DND-41 (cell line): ENCODE measurements at regions not wholly inside any gene's neighbourhood (a gene's known extent, or its start where the extent isn't known, plus 50 kb on each side); places are given as distances from the start of the nearest gene placed in this dataset.

Source experiments
- ATAC-seq: fragments of 200-7000 bp; cut with Tn5 transposase; 3 replicates; pipeline ENCODE4 v1.9.1; 2021; ENCODE audit warnings: low read depth; ENCODE audit not compliant: insufficient read depth
- DNase-seq: peaks from one replicate; pipeline ENCODE4 v3.0.0-alpha.2; 2020
- H2AFZ ChIP-seq: 2 replicates; pipeline ENCODE4 v1.6.0; 2012; ENCODE audit warnings: low read depth, low read length
- H3K27ac ChIP-seq: 2 replicates; pipeline ENCODE4 v1.5.1; 2012; ENCODE audit warnings: low read length, inconsistent platforms
- H3K27me3 ChIP-seq: fragments of 200-600 bp; sonication (generic); 2 replicates; pipeline ENCODE4 v1.6.0; 2012; ENCODE audit warnings: low read length, mild to moderate bottlenecking, inconsistent platforms; ENCODE audit not compliant: insufficient read depth, poor library complexity
- H3K36me3 ChIP-seq: 2 replicates; pipeline ENCODE4 v1.5.1; 2012; ENCODE audit warnings: low read length, inconsistent platforms; ENCODE audit not compliant: insufficient read depth
- H3K4me1 ChIP-seq: 2 replicates; pipeline ENCODE4 v1.5.1; 2012; ENCODE audit warnings: mild to moderate bottlenecking, low read length; ENCODE audit not compliant: insufficient read depth
- H3K4me2 ChIP-seq: 2 replicates; pipeline ENCODE4 v1.6.0; 2012; ENCODE audit warnings: mild to moderate bottlenecking, moderate library complexity, low read length, inconsistent platforms; ENCODE audit not compliant: insufficient read depth
- H3K4me3 ChIP-seq, 2 experiments: fragments of 200-600 bp in 1 of 2; shearing (Covaris generic) in 1 of 2; 2 replicates each; pipeline ENCODE4 v1.5.1; 2012 to 2016; ENCODE audit warnings: inconsistent platforms in 2 of 2, low read length in 2 of 2, mild to moderate bottlenecking in 2 of 2, low read depth in 1 of 2, moderate library complexity in 1 of 2
- H3K79me2 ChIP-seq: 2 replicates; pipeline ENCODE4 v1.6.0; 2012; ENCODE audit warnings: low read length, inconsistent platforms; ENCODE audit not compliant: insufficient read depth
- H3K9ac ChIP-seq: 2 replicates; pipeline ENCODE4 v1.6.0; 2012; ENCODE audit warnings: low read depth, mild to moderate bottlenecking, inconsistent platforms, low read length, moderate library complexity
- H3K9me3 ChIP-seq: 2 replicates; pipeline ENCODE4 v1.5.1; 2012; ENCODE audit warnings: low read length, moderate library complexity, mild to moderate bottlenecking, inconsistent platforms; ENCODE audit not compliant: insufficient read depth, severe bottlenecking
- H4K20me1 ChIP-seq: 2 replicates; pipeline ENCODE4 v1.6.0; 2012; ENCODE audit warnings: low read length; ENCODE audit not compliant: insufficient read depth
- CTCF ChIP-seq: IDR thresholded peaks from 2 replicates; pipeline ENCODE4 v1.5.1; 2012; ENCODE audit warnings: borderline replicate concordance, low read length, moderate library complexity, mild to moderate bottlenecking; ENCODE audit not compliant: poor library complexity, severe bottlenecking; ENCODE audit errors: extremely low read depth
- EZH2 ChIP-seq: IDR thresholded peaks from 3 replicates; pipeline ENCODE4 v1.6.1; 2012; ENCODE audit warnings: borderline replicate concordance, low read depth, mild to moderate bottlenecking, moderate library complexity, low read length, inconsistent platforms; ENCODE audit not compliant: severe bottlenecking

GRCh38 chr13:74452176-74452575 lies 318.0 kb upstream of the KLF12 start:
- no peak for TF ChIP-seq EZH2
- Histone ChIP-seq H3K36me3 (no peaks in the 10 kb centered on the region), H3K4me1 (no peaks in the 10 kb centered on the region), H3K4me3 (no peak overlapping the region), H3K4me2 (no peak overlapping the region), H2AFZ (no peak overlapping the region), H3K27me3 (no peaks in the 10 kb centered on the region), H4K20me1 (no peaks in the 10 kb centered on the region), H3K79me2 (no peaks in the 10 kb centered on the region), H3K9me3 (no peaks in the 10 kb centered on the region), H3K9ac (no peak overlapping the region), H3K27ac (no peak overlapping the region)
- DNase-seq (no peak), ATAC-seq (no peak)

GRCh38 chr13:74450964-74451363 lies 316.8 kb upstream of the KLF12 start:
- no peak overlapping the region for H2AFZ ChIP-seq
- no peak overlapping the region for H3K27ac ChIP-seq
- no peaks in the 10 kb centered on the region for H3K9me3 ChIP-seq

GRCh38 chr13:74450525-74450845 lies 316.3 kb upstream of the KLF12 start:
- H3K4me1 ChIP-seq: no peaks in the 10 kb centered on the region
- no peaks in the 10 kb centered on the region for H3K27me3 ChIP-seq
- no peak for TF ChIP-seq EZH2
- TF ChIP-seq CTCF: no peak
- no peak overlapping the region for H2AFZ ChIP-seq
- H4K20me1 ChIP-seq: no peaks in the 10 kb centered on the region
- no peaks in the 10 kb centered on the region for H3K36me3 ChIP-seq
- no peak overlapping the region for H3K9ac ChIP-seq
- DNase-seq (no peak), ATAC-seq (no peak)
- H3K4me2 ChIP-seq: no peak overlapping the region
- H3K9me3 ChIP-seq: no peaks in the 10 kb centered on the region
- no peaks in the 10 kb centered on the region for H3K79me2 ChIP-seq
- H3K4me3 ChIP-seq: no peak overlapping the region
- H3K27ac ChIP-seq: no peak overlapping the region

More at GRCh38 chr13:74450964-74451363, 316.8 kb upstream of the KLF12 start:
- no peak for ATAC-seq
- H3K27me3 ChIP-seq: no peaks in the 10 kb centered on the region
- H3K4me3 ChIP-seq: no peak overlapping the region
- DNase-seq: no peak
- no peaks in the 10 kb centered on the region for H3K79me2 ChIP-seq
- H3K4me1 ChIP-seq: no peaks in the 10 kb centered on the region
- H3K4me2 ChIP-seq: no peak overlapping the region
- H3K9ac ChIP-seq: no peak overlapping the region
- TF ChIP-seq EZH2 (no peak), CTCF (no peak)
- H4K20me1 ChIP-seq: no peaks in the 10 kb centered on the region
- H3K36me3 ChIP-seq: no peaks in the 10 kb centered on the region

GRCh38 chr13:74449811-74450524 lies 315.8 kb upstream of the KLF12 start:
- Histone ChIP-seq H3K36me3 (no peaks in the 10 kb centered on the region), H3K27ac (no peak overlapping the region), H3K4me2 (no peak overlapping the region), H3K4me1 (no peaks in the 10 kb centered on the region), H4K20me1 (no peaks in the 10 kb centered on the region), H3K79me2 (no peaks in the 10 kb centered on the region), H3K4me3 (no peak overlapping the region), H3K27me3 (no peaks in the 10 kb centered on the region), H2AFZ (no peak overlapping the region), H3K9ac (no peak overlapping the region), H3K9me3 (no peaks in the 10 kb centered on the region)
- no peak for ATAC-seq
- TF ChIP-seq CTCF (no peak), EZH2 (no peak)
- DNase-seq: no peak
